GM21423 (cell line): ENCODE measurements at regions not wholly inside any gene's neighbourhood (a gene's known extent, or its start where the extent isn't known, plus 50 kb on each side); places are given as distances from the start of the nearest gene placed in this dataset.

Experiments used
- ATAC-seq: cut with Tn5 transposase; IDR thresholded peaks from one replicate; pipeline ENCODE4 v1.9.1; 2021; ENCODE audit warnings: mild to moderate bottlenecking, moderate library complexity; ENCODE audit not compliant: unreplicated experiment

- no peak for ATAC-seq
These were observed 66.7 kb downstream of the BARHL2 start for GRCh38 chr1:90650401-90650800.

- no peak for ATAC-seq
These were observed 76.8 kb downstream of the BARHL2 start for GRCh38 chr1:90640325-90640724.

- no peak for ATAC-seq
These were observed 94.4 kb downstream of the BARHL2 start for GRCh38 chr1:90622666-90623065.

GRCh38 chr1:90621986-90622385, 95.1 kb downstream of the BARHL2 start:
- ATAC-seq, result no peak

- ATAC-seq, result no peak
These were observed 100.7 kb downstream of the BARHL2 start for GRCh38 chr1:90616395-90616794.

- ATAC-seq, result no peak
These were observed 102.2 kb downstream of the BARHL2 start for GRCh38 chr1:90614872-90615271.

GRCh38 chr1:90613371-90613770, 103.7 kb downstream of the BARHL2 start:
- ATAC-seq, result no peak

GRCh38 chr1:90612033-90612432, 105.1 kb downstream of the BARHL2 start:
- no peak for ATAC-seq

- ATAC-seq, result no peak
These were observed 109.4 kb downstream of the BARHL2 start for GRCh38 chr1:90607736-90608135.

- ATAC-seq, result no peak
These were observed 112.0 kb downstream of the BARHL2 start for GRCh38 chr1:90605070-90605469.

GRCh38 chr1:90593312-90593711, 123.8 kb downstream of the BARHL2 start:
- no peak for ATAC-seq

GRCh38 chr1:90591970-90592356, 125.1 kb downstream of the BARHL2 start:
- no peak for ATAC-seq

- no peak for ATAC-seq
These were observed 125.6 kb downstream of the BARHL2 start for GRCh38 chr1:90591355-90591969.

GRCh38 chr1:90580176-90580575, 136.9 kb downstream of the BARHL2 start:
- ATAC-seq, result no peak

GRCh38 chr1:90579212-90579802, 137.8 kb downstream of the BARHL2 start:
- no peak for ATAC-seq

- ATAC-seq, result no peak
These were observed 142.3 kb downstream of the BARHL2 start for GRCh38 chr1:90574692-90575370.

- no peak for ATAC-seq
These were observed 143.4 kb downstream of the BARHL2 start for GRCh38 chr1:90573736-90574135.

- ATAC-seq, result no peak
These were observed 144.7 kb downstream of the BARHL2 start for GRCh38 chr1:90572446-90572845.

- no peak for ATAC-seq
These were observed 148.7 kb downstream of the BARHL2 start for GRCh38 chr1:90568436-90568835.

GRCh38 chr1:90564164-90564563, 152.9 kb downstream of the BARHL2 start:
- ATAC-seq, result no peak

- ATAC-seq, result no peak
These were observed 154.2 kb downstream of the BARHL2 start for GRCh38 chr1:90562892-90563291.

- no peak for ATAC-seq
These were observed 155.2 kb downstream of the BARHL2 start for GRCh38 chr1:90561911-90562310.
